ENCODE measurements at regions not wholly inside any gene's neighbourhood (a gene's known extent, or its start where the extent isn't known, plus 50 kb on each side); places are given as distances from the start of the nearest gene placed in this dataset.
A peak's percentile ranks its signal among the peaks of the same experiment; 100 is the strongest.
"Not testable (repeated sequence)": the region's sequence is repeated elsewhere in the genome, so short reads cannot be mapped to it uniquely, and the experiment has no call there.

DNA sequence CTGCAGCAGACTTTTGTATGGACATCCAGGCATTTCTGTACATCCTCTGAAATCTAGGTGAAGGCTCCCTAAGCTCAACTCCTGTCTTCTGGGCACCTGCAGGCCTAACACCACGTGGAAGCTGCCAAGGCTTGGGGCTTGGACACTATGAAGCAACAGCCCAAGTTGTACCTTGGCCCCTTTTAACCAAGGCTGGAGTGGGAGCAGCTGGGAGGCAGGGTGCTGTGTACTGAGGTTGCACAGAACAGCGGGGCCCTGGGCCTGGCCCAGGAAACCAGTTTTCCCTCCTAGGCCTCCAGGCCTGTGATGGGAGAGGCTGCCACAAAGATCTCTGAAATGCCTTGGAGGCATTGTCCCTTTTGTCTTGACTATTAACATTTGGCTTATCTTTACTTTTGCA, 214.4 kb upstream of the LRIG3 start:
- no peak for DNase-seq

DNA sequence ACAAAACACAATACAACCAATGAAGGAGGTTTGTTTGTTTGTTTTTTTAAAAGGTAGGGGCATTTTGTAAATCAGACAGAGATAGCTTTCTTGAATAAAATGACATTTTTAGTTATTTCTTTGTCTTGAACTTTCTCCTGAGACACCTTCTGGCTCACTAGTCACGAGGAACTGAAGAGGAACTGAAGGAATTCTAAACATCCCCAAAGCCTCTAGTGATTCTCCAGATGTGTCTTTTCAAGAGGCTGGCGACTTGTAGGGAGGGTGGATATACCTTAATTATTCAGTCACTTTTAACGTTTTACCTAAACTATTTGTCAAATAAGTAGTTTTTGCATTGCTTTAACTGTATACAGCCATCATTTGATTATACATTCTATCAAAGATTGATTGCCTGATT, 211.2 kb upstream of the LRIG3 start:
- no peak for DNase-seq

DNA sequence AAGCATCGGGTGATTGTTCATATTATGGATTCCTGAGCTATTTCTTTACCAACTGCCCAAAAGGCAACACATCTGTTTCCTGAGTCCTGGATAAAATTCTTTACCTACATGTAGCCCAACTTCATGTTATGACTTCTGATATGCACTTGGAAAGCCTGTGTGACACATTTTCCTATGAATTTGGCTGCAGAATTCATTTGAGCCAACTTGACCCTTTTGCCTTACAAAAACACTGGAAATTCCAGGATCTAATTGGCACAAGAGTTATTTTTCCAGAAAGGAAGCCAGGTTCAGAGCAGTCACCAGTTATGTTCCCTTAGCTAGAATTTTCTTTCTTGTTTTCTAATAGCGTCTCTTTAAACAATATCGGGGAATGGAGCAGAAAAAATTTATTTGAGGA, 202.5 kb upstream of the LRIG3 start:
- DNase-seq, result peak; percentile 52

DNA sequence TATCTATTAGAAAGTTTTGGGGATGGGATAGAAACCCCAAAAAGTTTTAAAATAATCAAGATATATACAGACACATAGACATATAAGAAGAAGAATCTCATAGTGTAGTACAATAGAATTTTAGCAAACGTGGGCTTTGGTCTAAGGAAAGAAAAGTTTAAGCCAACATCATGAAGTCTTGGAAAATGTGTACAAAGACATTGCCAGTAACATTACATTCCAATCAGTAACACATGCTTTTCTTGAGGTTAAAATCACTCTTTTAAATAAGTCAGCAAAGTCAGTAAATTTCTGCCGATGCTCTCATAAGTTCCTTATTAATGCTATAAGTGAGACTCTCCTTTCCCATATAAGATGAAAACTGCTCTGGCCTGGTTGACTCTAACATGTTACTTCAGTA, 201.1 kb upstream of the LRIG3 start:
- no peak for DNase-seq

DNA sequence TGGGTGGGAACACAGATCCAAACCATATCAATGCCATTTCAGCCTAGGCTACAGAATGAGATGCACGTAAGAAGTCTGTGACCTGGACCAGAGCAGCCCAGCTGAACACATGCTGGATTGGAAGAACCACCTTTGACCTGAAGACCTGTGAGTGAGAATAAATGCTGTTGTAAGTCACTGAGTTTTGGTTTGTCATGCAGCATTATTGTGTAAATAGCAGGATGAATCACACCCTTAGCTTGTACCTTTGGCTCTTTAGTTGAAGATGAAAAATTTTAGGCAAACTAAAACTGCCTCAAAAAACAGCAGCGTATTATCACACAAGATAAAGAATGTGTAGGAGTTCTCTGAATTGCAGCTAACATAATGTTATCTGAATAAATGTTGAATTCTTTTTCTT, 199.4 kb upstream of the LRIG3 start:
- no peak for DNase-seq

DNA sequence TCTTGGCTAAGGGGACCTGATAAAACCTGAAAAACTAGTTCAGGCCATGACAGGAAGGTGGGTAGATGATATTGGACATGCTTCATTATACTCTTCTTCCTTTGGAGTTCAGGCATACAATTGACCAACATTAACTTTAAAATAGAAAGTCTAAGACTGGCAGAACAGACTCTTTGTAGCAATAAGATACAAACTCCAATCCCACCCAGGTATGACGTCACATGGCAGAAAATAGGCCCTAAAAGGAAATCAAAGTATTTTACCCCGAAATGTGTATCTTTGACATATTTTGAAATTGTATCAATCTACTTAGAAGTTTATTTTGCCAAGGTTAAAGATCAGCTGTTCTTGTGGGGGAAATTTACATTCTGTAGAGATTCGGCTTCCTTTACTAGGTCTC, 198.1 kb upstream of the LRIG3 start:
- no peak for DNase-seq

DNA sequence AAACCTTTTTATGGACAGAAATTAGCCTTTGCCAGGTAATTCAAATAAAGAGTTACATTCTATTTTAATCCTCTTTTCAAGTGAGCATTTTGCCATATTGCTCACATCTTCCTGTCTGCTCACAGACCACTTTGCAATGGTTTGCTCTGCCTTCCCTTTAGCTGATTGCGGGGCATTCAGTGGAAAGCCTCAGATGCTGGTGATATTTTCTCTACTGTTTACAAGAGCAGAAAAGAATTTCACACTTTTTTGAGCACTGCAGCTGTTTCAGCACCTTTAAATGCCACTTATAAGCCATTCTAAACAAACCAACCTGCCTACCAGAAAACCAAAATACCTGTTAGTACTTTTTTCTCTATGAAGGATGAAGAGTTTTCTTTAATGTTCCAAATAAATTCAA, 195.7 kb upstream of the LRIG3 start:
- DNase-seq, result no peak

DNA sequence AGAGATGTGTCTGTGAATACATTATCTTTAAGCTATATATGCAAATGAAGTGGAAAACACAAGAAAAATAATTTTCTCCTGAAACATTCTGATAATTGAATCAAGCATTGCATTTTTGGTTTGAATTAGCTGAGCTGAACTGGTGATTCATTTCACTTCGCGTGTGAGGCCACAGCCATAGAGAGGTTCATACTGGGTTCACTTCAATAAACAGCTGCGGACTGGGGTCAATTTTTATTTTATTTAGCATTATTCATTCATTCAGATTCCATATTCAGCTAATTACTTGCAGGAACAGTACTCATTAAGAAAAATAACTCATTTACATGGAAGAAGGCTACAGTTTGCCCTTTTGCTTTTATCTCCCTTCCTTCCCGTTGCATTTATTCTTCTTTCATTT, 195.2 kb upstream of the LRIG3 start:
- DNase-seq, result peak; percentile 79

DNA sequence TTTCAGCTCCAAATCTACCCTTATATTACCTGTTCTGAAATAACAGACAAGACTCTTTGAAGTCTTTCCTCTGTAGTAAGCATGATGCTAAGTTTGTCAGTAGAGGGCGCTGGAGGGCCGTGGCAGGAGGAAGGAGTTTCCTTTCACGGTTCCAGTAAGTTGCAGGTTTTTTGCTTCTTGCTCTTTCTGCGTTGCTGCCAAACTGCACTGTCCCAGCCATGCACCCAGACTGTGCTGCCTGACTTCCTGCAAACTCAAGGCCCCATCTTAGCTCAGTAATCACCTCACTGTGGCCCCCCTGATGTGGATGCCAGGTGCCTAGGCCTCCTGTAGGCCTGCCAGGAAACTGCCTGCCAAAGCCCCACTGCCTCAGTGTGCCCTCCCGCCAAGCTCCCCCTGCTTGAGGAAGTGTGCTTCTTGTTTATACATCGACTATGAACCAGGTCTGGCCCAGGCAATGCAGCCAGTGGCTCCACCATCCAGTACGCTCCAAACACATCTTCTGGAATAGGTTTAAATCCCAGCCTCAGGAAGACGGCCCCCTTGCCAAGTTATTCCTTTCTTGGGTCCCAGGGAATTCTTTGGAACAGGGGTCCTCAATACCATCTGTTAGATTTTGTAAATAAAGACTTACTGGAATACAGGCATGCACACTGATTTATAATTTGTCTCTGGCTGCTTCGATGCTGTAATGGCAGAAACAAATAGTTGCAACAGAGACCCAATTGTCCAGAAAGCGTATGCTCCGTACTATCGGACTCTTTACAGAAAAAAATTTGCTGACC, 193.7 kb upstream of the LRIG3 start:
- DNase-seq, result peak; percentile 86

DNA sequence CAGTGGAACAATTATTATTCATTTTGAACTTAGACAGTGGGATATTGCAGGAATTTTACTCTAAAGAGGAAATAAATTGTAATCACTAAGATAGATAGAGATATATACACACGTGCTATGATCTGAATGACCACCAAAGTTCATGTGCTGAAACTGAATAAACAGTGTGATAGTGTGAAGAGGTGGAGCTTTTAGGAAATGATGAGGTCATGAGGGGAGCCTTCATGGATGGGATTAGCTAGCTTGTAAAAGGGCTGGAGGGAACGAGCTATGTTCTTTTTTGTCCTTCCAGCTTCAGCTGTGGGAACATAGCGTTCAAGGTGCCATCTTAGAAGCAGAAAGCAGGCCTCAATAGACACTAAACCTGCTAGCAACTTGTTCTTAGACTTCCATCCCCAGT, 191.5 kb upstream of the LRIG3 start:
- DNase-seq, result no peak

DNA sequence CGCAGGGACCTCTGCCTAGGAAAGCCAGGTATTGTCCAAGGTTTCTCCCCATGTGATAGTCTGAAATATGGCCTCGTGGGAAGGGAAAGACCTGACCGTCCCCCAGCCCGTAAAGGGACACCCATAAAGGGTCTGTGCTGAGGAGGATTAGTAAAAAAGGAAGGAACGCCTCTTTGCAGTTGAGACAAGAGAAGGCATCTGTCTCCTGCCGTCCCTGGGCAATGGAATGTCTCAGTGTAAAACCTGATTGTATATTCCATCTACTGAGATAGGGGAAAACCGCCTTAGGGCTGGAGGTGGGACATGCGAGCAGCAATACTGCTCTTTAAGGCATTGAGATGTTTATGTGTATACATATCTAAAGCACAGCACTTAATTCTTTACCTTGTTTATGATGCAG, 188.2 kb upstream of the LRIG3 start:
- not testable (repeated sequence) for DNase-seq

DNA sequence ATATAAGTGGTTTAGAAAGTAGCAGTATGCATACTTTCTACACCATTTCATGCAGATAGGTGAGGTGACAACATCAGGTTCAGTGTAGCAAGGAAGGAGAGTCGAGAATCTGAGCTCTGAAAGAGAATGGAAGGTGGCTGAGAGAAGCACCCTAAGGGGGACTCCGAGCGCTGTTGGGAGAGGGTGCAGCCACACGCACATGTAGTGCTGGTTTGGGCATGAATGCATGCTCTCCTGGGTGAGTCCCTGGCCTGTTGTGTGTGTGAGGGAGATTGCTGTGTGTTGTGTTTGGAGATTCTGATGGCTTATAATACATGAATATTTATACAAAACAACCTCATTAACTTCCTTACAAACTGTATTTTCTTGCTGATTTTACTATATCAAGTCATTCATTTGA, 180.3 kb upstream of the LRIG3 start:
- DNase-seq, result no peak

DNA sequence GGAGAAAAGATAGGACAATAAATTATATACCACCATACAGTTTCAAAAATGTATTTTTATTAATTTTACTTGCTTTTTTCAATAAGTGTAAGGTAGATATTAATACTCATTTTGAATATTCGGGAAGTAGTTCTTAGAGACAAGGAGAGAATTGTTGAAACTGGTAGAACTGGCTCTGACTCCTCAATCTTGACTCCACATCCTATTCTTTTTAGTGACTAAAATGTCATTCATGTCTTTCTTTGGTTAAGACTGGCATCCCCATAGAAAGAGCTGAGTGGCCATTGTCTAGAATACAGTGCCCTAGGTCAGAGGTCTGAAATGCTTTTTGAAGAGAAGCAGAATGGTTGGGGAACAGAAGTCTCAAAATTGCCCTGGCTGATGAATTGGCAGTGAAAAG, 177.6 kb upstream of the LRIG3 start:
- DNase-seq, result no peak

DNA sequence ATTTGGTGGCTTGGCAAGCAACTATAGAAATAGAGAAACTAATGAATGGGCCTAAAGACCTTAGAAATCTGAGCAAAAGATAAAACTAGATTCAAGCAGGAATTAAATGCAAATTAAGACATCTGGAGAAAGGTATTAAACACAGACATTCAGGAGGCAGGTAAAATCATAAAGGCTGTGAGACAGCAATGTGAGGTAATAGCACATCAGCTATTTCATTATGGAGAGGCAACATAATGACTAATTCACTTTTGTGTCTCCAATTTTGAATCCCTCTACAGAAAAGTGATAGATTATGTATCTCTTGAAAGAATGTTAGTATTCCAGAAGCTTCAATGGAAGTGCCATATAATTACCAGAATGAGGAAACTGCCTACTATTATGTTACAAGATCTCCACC, 175.9 kb upstream of the LRIG3 start:
- no peak for DNase-seq

DNA sequence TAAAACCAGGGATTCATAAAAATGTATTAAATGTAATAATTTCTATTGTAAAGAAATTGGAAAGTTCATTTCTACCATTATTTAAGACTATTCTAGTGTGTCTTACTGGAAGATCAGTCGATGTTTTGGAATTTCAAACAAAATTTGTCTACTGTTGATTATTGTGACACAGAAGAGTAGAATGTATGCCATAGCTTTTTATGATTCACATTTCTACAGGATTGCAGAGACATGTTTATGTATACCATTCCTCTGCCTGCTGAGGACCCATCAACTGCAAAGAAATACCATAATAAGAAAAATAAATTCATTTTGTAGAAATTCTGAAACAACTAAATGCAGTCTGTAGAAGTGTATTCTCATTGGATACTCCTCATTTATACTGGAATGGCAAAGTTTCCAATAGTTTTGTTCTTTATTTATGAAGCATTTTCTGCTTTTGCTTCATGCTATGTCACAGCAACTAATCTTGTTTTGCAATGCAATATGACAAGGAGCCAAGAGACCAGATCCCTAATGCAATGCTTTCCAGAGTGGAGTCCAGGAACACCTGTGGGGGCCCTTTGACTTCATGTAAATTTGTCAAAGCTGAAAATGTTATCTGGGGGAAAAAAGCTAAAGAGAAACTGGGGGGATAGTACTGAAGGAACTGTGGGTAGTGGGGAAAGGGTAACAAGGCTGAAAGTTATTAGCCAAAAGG, 172.9 kb upstream of the LRIG3 start:
- peak; percentile 86 for DNase-seq

DNA sequence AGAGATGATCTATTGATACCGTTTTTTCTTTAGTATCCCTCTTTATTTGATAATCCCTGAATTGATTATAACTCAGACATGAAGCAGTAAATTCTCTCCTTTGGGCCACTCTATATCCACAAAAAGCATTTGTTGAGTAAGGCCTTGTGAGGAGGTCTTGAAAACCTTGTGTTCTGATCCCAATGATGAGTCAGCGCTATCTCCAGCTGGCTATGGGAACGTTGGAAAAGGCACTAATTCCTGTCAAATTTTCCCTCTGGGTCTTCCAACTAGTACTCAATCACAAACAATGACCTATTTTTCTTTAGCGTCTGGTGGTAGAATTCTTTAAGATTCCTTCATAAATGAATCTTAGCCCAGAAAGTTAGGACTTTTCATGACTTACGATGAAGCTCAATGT, 168.4 kb upstream of the LRIG3 start:
- peak; percentile 63 for DNase-seq

DNA sequence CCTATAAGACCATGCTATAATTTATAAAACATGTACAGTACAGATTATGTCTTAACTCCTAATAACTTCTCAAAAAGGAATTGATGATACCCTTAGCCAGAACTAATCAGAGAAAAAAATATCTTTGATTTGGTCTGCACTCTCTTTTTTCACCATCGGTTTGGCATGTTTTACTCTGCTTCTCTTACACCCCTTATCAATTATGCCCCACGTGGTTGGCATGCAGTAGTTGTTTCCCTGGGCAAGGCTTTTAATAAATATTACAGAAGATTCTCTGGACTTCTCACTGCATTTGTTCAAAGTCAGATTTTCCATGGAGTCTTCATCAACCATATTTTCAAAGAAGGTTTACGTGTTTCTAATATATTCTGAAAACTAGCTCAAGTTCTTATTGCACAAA, 167.4 kb upstream of the LRIG3 start:
- no peak for DNase-seq

DNA sequence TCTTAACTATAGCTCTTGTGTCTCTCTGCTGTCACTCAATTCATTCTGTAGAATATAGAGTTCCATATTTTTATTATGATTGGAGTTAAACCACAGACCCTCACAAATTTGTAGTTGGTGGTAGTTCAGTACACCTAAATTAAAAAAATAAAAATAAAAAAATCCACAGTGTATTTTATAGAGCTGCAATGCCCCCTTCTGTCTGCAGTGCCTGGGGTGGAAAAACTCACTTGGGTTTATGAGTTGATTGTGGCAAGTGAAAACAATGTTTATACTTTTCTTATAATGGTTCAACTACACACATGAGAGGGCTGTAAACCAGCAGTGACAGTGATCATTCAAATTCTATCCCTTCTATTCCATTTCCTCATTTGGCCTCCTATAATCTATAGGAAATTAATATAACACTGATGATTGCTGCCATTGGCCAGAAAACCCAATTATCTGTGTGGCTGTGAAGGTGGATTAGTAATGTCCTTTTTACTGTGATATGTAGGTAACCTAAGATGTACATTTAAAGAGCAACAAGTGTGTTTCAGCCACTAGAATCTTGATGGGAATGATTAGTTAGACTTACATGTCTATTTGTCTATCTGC, 166.9 kb upstream of the LRIG3 start:
- peak; percentile 42 for DNase-seq

DNA sequence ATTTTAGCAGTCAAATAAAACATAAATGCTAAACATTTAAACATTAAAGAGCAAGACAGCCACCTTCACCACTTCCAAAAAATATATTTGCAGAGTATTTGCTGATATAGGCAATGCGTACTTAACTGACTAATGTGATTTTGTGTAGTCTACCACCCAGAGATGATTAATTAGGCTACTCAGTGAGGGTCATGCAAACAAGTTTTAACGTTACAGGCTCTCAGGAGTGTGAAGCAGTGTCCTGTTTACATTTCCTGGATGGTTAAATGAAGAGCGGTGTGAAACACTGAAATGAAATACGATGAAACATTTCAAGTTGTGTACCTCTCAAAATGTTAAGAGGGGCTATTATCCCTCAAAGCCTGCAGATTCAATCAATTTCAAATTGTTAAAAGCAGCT, 165.8 kb upstream of the LRIG3 start:
- DNase-seq, result no peak

DNA sequence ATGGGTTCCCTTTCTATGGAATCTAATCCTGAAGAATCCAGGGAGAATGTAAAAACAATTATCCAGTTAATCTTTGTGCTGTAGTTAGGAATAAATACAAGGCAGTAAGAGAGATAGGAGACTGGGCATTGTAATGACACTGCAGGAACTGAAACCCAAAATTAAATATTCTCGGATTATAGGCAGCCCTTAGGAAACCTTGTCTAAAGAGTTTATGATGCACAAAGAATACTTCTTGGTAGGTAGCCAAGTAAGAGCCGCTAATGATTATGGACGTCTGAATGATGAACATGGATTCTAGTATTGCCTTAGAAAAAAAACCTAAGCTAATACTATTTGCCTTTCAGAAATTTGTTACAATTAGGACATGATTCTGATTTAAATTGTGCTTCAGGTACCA, 165.4 kb upstream of the LRIG3 start:
- DNase-seq, result no peak

DNA sequence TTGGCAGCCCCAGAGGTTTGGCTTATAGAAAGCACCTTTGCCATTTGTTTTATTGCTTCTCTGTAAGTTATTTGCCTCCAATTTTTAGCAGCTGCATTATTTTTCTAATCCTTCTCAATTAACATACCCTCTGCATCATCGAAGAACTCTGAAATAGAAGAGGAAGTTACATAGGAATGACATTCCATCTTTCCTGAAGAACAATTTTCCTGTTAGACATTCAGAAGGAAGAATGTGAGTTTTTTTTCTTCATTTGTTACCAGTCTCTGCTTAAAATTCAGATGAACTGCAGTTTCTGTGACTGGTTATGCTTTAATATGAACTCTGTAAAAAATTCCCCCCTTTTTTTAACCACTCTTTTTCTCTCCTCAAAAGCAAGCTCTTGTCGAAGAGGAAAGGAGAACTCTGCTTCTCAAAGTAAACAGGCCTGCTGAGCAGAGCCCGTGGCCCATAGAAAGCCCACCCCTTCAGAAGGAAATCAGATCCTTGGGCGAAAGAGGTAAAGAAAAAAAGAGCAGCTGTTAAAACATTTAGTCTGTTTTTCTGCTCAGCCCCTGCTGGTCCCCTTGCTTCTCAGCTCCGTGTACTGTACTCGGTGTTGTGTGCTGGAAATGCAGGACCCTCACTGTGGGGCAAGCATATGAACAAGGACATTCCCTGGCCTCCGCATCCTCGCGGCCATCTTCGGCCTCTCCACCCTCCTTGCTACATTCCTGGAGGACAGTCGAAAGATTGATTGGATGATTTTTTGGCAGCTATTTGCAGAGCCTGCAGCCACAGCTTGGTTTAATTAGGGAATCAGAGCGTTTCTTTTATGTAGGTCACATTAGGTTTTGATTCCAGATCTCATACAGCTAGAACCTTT, 164.4 kb upstream of the LRIG3 start:
- peak; percentile 91 for DNase-seq

DNA sequence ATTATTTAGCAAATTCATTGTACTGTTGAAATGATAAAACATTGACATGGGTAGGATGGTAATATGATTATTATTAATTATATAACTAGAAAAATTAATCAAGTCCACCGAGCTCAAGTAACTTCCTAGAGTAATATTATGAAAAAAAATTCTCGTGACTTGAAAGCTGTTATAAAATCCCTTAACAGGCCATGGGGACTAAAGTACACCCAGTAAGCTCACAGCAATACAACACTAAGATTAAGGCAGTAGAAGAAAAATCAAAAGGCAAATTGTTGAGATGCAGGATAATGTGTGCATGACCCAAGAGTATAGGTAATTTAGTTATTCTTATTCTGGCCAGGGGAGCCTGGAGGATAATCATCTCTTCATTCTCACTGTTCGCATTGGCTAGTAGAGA, 162.6 kb upstream of the LRIG3 start:
- no peak for DNase-seq

DNA sequence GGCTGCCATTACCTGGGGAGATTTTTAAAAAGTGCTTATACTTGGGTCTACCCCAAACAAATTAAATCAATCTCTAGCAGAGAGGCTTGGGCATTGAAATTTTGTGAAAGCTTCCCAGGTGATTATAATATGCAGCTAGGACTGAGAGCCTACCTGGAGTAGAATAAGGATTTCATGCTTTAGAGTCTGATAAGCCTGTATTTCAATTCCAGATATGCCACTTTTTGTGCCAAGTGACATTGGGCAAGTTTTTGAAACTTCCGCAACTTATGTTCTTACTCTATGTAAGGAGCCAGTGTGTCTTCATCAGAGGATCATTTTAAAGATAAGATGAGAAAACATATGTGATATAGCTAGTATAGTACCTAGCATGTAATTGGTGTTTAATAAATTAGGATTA, 159.8 kb upstream of the LRIG3 start:
- DNase-seq, result no peak
